MM.1S (cell line): ENCODE measurements at regions not wholly inside any gene's neighbourhood (a gene's known extent, or its start where the extent isn't known, plus 50 kb on each side); places are given as distances from the start of the nearest gene placed in this dataset.

Experiments used
- DNase-seq: peaks from one replicate; pipeline ENCODE4 v3.0.0-alpha.2; 2015
- H2AFZ ChIP-seq: fragments of 300-600 bp; sonication (generic); 2 replicates; pipeline ENCODE4 v1.6.0; 2016; ENCODE audit warnings: antibody characterized with exemption, low read length
- H3F3A ChIP-seq: fragments of 300-600 bp; sonication (generic); 2 replicates; pipeline ENCODE4 v1.6.1; 2016; ENCODE audit warnings: mild to moderate bottlenecking, antibody characterized with exemption, low read length, moderate library complexity, mixed read lengths; ENCODE audit not compliant: insufficient read depth
- H3K27ac ChIP-seq: fragments of 300-600 bp; sonication (generic); 2 replicates; pipeline ENCODE4 v1.5.1; 2016; ENCODE audit warnings: mild to moderate bottlenecking, low read length
- H3K27me3 ChIP-seq: fragments of 300-600 bp; sonication (generic); replicated peaks from 2 replicates; pipeline ENCODE4 v1.6.0; 2016; ENCODE audit warnings: low read length; ENCODE audit not compliant: insufficient read depth
- H3K36me3 ChIP-seq: fragments of 300-600 bp; sonication (generic); replicated peaks from 2 replicates; pipeline ENCODE4 v1.6.1; 2016; ENCODE audit warnings: mild to moderate bottlenecking, low read length, mixed read lengths; ENCODE audit not compliant: insufficient read depth
- H3K4me1 ChIP-seq: fragments of 300-600 bp; sonication (generic); 2 replicates; pipeline ENCODE4 v1.6.1; 2016; ENCODE audit warnings: low read length, mixed read lengths
- H3K4me2 ChIP-seq: fragments of 300-600 bp; sonication (generic); 2 replicates; pipeline ENCODE4 v1.6.0; 2016; ENCODE audit warnings: low read depth, low read length
- H3K4me3 ChIP-seq: fragments of 300-600 bp; sonication (generic); 2 replicates; pipeline ENCODE4 v1.5.1; 2016; ENCODE audit warnings: low read length, mixed read lengths
- H3K79me2 ChIP-seq: fragments of 300-600 bp; sonication (generic); 2 replicates; pipeline ENCODE4 v1.6.1; 2016; ENCODE audit warnings: mixed run types, low read length, mixed read lengths
- H3K9ac ChIP-seq: fragments of 300-600 bp; sonication (generic); 2 replicates; pipeline ENCODE4 v1.6.1; 2016; ENCODE audit warnings: low read length, mixed read lengths
- H3K9me2 ChIP-seq: fragments of 300-600 bp; sonication (generic); replicated peaks from 2 replicates; pipeline ENCODE4 v1.6.1; 2016; ENCODE audit warnings: mild to moderate bottlenecking, low read length, mixed read lengths; ENCODE audit not compliant: insufficient read depth
- H3K9me3 ChIP-seq: fragments of 300-600 bp; sonication (generic); replicated peaks from 2 replicates; pipeline ENCODE4 v1.6.1; 2016; ENCODE audit warnings: mild to moderate bottlenecking, low read length, mixed read lengths; ENCODE audit not compliant: insufficient read depth
- H4K20me1 ChIP-seq: fragments of 300-600 bp; sonication (generic); 2 replicates; pipeline ENCODE4 v1.6.1; 2016; ENCODE audit warnings: mild to moderate bottlenecking, low read length, moderate library complexity, mixed read lengths; ENCODE audit not compliant: insufficient read depth
- CTCF ChIP-seq: fragments of 300-600 bp; sonication (generic); IDR thresholded peaks from 2 replicates; pipeline ENCODE4 v1.5.1; 2016; ENCODE audit warnings: antibody characterized with exemption, low read length, mixed read lengths
- EZH2 ChIP-seq: fragments of 300-600 bp; sonication (generic); optimal IDR thresholded peaks from 2 replicates; pipeline ENCODE3; 2017; ENCODE audit warnings: low read depth, mild to moderate bottlenecking, antibody characterized with exemption, low read length, mixed read lengths
- EZH2phosphoT487 ChIP-seq: fragments of 300-600 bp; sonication (generic); IDR thresholded peaks from 2 replicates; pipeline ENCODE4 v1.6.1; 2018; ENCODE audit warnings: antibody characterized with exemption, low read length

GRCh38 chr1:190747704-190748103 lies 270.0 kb upstream of the BRINP3 start:
- no peaks in the 10 kb centered on the region for H3K79me2 ChIP-seq
- no peak for TF ChIP-seq EZH2phosphoT487
- no peak for TF ChIP-seq EZH2
- no peak for TF ChIP-seq CTCF
- no peak overlapping the region for H3K4me2 ChIP-seq
- H3K27me3 ChIP-seq, result no peaks in the 10 kb centered on the region
- H3K9ac ChIP-seq, result no peak overlapping the region
- H3F3A ChIP-seq, result no peaks in the 10 kb centered on the region
- H3K9me3 ChIP-seq, result no peaks in the 10 kb centered on the region
- H3K9me2 ChIP-seq, result no peaks in the 10 kb centered on the region
- no peak overlapping the region for H2AFZ ChIP-seq
- no peak for DNase-seq
- no peaks in the 10 kb centered on the region for H4K20me1 ChIP-seq
- no peak overlapping the region for H3K4me3 ChIP-seq
- no peaks in the 10 kb centered on the region for H3K36me3 ChIP-seq
- H3K27ac ChIP-seq, result no peak overlapping the region
- H3K4me1 ChIP-seq, result no peaks in the 10 kb centered on the region

- TF ChIP-seq CTCF, result no peak
- TF ChIP-seq EZH2phosphoT487, result no peak
- no peak for TF ChIP-seq EZH2
- Histone ChIP-seq H3K4me1 (no peaks in the 10 kb centered on the region), H4K20me1 (no peaks in the 10 kb centered on the region), H3K9me2 (no peaks in the 10 kb centered on the region), H3K9me3 (no peaks in the 10 kb centered on the region), H3K4me2 (no peak overlapping the region), H3K27ac (no peak overlapping the region), H3K36me3 (no peaks in the 10 kb centered on the region), H3K27me3 (no peaks in the 10 kb centered on the region), H3K4me3 (no peak overlapping the region), H2AFZ (no peak overlapping the region), H3K9ac (no peak overlapping the region), H3K79me2 (no peaks in the 10 kb centered on the region), H3F3A (no peaks in the 10 kb centered on the region)
- DNase-seq, result no peak
Observed at GRCh38 chr1:190752131-190752530, 274.5 kb upstream of the BRINP3 start.

GRCh38 chr1:190754666-190755065 lies 277.0 kb upstream of the BRINP3 start:
- no peak for TF ChIP-seq EZH2phosphoT487
- TF ChIP-seq CTCF, result no peak
- TF ChIP-seq EZH2, result no peak
- DNase-seq, result no peak
- Histone ChIP-seq H3K4me1 (no peaks in the 10 kb centered on the region), H2AFZ (no peak overlapping the region), H3K79me2 (no peaks in the 10 kb centered on the region), H3F3A (no peaks in the 10 kb centered on the region), H3K9me2 (no peaks in the 10 kb centered on the region), H3K4me2 (no peak overlapping the region), H3K27ac (no peak overlapping the region), H3K4me3 (no peak overlapping the region), H4K20me1 (no peaks in the 10 kb centered on the region), H3K27me3 (no peaks in the 10 kb centered on the region), H3K36me3 (no peaks in the 10 kb centered on the region), H3K9ac (no peak overlapping the region), H3K9me3 (no peaks in the 10 kb centered on the region)
